Cardiac septum (tissue), 1 donor: ENCODE measurements at regions not wholly inside any gene's neighbourhood (a gene's known extent, or its start where the extent isn't known, plus 50 kb on each side); places are given as distances from the start of the nearest gene placed in this dataset.
"Not testable (repeated sequence)": the region's sequence is repeated elsewhere in the genome, so short reads cannot be mapped to it uniquely, and the experiment has no call there.

ENCODE experiments used
- DNase-seq: peaks from one replicate; pipeline ENCODE4 v3.0.0-alpha.2; 2020; ENCODE audit warnings: low spot score
- intact Hi-C: fragments of 100-400 bp; cut with DNase I; formaldehyde crosslinking; loops from one replicate; pipeline ENCODE4 v1.14.0; 2022
- donor health status: DM: no; HTN: no; CAD: no.

GRCh38 chr10:3925184-3925583 lies 140.2 kb upstream of the KLF6 start:
- no peak for DNase-seq
- intact Hi-C loops = no loop called here

DNA sequence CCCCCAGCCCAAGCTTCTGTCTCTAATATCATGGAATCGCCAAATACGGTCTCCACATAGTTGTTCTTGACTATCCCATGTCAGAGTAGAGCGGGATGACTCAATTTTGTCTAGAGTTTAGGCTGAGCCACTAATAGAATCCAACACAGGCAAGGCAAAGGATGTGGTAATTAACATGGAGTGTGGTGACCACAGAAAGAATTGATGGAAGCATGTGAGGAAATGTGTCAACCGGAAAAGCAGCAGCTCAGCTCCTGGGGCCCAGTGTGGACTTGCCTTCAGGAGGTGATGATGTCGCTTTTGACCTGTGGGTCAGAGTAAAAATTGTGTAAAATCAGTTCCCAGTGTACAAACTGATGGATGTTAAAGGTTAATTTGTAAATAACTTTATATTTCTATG lies 139.3 kb upstream of the KLF6 start:
- intact Hi-C loops = no loop called here
- DNase-seq = no peak

DNA sequence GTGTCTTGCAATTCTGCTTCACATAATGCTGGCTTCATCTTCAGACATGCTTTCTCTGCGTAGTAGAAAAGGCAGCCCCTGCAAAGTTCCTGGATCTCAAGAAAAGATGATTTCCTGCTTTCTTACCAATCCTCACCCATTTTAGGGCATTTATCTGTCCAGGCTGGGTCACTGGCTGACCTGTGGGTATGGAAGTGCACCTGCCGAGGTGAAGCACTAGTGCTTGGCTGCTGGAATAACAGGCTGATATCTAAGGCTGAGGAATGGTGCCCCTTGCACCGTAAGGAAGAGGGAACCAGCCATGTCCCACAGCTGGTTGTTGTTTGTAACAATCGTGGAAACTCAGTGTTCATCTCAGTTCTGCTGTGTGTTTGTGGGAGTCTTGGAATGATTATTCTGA lies 138.0 kb upstream of the KLF6 start:
- intact Hi-C loops = no loop called here
- no peak for DNase-seq

- DNase-seq = no peak
- intact Hi-C loops = loop anchor here (5.0 to 10.0 kb wide), 3 partner anchors 162 to 745 kb away; no protein-coding TSS in a partner anchor
These were observed 134.8 kb upstream of the KLF6 start for GRCh38 chr10:3919709-3920308.

DNA sequence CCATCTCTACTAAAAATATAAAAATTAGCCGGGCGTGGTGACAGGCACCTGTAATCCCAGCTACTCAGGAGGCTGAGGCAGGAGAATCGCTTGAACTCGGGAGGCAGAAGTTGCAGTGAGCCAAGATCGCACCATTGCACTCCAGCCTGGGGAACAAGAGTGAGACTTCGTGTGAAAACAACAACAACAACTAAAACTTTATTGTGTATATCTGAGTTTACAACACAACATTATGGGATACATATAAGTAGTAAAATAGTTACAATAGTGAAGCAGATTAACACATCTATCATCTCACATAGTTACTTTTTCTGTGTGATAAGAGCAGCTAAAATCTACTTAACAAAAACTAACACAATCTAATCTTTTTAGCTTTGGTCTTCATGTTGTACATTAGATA lies 132.4 kb upstream of the KLF6 start:
- intact Hi-C loops = loop anchor here (5.0 to 10.0 kb wide), 3 partner anchors 165 to 747 kb away; no protein-coding TSS in a partner anchor
- not testable (repeated sequence) for DNase-seq

GRCh38 chr10:3914733-3915132 lies 129.7 kb upstream of the KLF6 start:
- no peak for DNase-seq
- intact Hi-C loops = loop anchor here (5.0 to 10.0 kb wide), 4 partner anchors 127 to 750 kb away; partner anchors contain the start of gene KLF6

- intact Hi-C loops = loop anchor here (5.0 to 10.0 kb wide), 3 partner anchors 125 to 753 kb away; partner anchors contain the start of gene KLF6
- DNase-seq = no peak
These were observed 126.9 kb upstream of the KLF6 start for GRCh38 chr10:3911713-3912442.

- intact Hi-C loops = loop anchor here (5.0 to 10.0 kb wide), 3 partner anchors 124 to 754 kb away; partner anchors contain the start of gene KLF6
- no peak for DNase-seq
These were observed 126.2 kb upstream of the KLF6 start for GRCh38 chr10:3911241-3911640.

GRCh38 chr10:3909339-3909738 lies 124.3 kb upstream of the KLF6 start:
- DNase-seq = no peak
- intact Hi-C loops = no loop called here

DNA sequence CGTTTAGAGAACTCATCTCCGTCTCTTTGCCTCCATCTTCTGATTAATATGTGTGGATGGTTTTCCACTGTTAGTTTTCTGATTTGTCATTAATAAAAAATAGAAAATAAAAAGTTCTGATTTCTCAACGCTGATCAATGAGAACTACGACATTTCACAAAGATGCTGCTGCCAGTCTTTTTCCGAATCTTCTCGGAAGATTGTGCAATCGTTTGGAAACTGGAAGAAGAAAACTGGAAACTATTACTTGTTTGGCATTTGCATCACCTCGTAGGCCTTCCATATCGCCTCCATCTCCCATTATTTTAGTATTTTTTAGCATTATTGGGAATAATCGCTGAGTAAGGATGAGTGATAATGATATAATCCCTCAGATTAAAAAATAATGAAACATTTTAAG lies 123.2 kb upstream of the KLF6 start:
- intact Hi-C loops = no loop called here
- DNase-seq = no peak

DNA sequence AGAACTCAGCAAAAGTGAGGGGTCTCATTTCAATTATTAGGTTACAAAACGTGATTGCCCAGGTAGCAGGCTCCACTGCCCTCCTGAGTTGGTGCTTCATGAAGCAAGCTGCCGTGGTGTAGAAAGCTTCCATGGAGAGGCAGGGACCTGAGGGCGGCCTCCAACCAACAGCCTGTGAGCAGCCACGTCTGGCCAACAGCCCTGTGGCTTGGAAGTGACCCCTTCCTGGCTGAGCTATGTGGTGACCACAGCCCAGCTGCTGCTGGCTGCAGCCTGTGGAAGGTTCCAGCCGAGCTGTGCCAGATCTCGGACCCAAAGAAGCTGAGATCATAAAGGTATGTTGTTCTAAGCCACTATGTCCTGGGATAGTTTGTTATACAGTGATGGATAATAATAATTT lies 122.5 kb upstream of the KLF6 start:
- intact Hi-C loops = no loop called here
- peak; percentile 82 for DNase-seq

GRCh38 chr10:3906511-3907111 lies 121.6 kb upstream of the KLF6 start:
- DNase-seq = no peak
- intact Hi-C loops = no loop called here

DNA sequence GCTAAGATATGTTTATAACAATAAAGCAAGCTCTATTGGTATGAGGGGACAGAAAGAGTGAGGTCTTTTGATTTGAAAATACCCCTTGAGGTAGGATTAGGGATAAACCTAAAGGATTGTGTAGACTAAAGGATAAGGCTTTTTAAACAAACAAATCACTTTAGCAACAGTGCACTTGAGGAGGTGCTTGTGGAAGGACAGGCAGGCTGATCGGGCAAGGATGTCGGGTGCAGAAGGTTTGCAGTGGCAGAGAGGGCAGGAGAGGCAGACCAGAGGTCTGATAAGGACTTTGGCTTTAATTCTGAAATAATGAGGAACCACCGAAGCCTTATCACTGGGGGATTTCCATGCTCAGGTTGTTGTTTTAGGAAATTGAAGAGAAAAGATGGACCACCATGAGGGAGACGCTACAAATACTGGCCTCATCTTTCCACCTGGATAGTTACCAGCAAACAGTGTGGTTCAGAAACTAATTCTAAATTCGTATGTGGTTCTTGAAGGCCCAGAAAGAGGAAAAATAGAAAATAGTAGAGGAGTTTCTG lies 119.5 kb upstream of the KLF6 start:
- DNase-seq = no peak
- intact Hi-C loops = no loop called here

DNA sequence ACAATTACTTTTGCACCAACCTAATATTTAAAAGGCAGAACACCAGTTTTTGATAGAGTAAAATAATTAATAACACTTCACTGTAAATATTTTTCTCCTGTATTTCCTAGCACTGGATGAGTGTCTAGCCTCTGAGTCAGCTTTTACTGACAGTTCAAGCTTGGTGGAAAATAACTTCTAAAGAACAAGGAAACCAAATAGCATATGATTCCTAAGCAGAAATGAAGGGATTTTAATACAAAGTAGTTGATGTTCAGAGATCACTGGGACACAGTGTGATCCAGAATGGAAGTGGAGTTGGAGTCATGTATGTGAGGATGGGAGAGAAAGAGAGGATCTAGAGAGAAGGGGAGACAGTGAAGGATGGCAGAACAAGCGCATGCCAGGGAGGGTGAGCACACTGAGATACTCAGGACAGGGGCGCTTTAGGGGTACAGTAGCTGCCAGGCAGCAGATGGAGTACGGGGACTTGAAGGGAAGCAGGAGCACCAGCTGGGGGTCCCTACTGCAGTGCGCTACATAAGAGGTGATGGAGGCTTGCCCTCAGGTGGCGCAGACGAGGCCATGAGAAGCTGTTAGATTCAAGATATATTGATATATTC lies 117.9 kb upstream of the KLF6 start:
- DNase-seq = no peak
- intact Hi-C loops = no loop called here

- no peak for DNase-seq
- intact Hi-C loops = no loop called here
These were observed 117.2 kb upstream of the KLF6 start for GRCh38 chr10:3902054-3902808.

- intact Hi-C loops = no loop called here
- no peak for DNase-seq
These were observed 116.4 kb upstream of the KLF6 start for GRCh38 chr10:3901370-3901769.

DNA sequence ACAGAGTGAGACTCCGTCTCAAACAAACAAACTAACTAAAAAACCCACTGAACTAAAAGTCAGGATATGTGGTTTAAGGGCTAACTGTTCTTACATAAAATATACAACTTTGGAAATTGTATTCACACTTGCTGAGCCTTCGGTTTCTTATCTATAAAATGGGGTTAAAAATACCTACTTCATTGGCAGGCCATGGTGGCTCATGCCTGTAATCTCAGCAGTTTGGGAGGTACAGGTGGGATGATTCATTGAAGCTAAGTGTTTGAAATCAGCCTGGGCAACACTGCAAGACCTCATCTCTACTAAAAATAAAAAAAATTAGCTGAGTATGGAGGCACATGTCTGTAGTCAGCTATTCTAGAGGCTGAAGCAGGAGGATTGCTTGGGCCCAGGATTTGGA lies 115.4 kb upstream of the KLF6 start:
- DNase-seq = no peak
- intact Hi-C loops = no loop called here

GRCh38 chr10:3898821-3899220 lies 113.8 kb upstream of the KLF6 start:
- DNase-seq = no peak
- intact Hi-C loops = no loop called here

DNA sequence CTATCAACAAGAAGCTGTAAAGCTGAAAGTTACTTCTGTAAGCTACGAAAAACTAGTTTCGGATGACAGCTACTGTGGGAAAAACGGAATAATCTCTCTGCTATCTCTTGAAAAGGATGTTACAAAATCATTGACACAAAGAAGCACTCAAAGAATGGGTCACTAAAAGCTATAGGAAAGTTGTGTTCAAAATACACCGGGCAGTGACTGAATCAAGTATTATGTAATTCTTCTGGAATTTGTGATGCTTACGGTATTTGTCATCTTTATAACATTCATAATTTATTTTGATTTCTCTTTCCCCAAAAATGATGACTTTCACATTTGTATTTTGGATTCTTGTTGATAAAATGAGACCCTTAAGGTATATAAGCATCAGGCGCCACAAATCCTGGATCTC lies 112.1 kb upstream of the KLF6 start:
- intact Hi-C loops = no loop called here
- DNase-seq = no peak
